HG03442 (cell line): ENCODE measurements at regions not wholly inside any gene's neighbourhood (a gene's known extent, or its start where the extent isn't known, plus 50 kb on each side); places are given as distances from the start of the nearest gene placed in this dataset.
"Not testable (repeated sequence)": the region's sequence is repeated elsewhere in the genome, so short reads cannot be mapped to it uniquely, and the experiment has no call there.

Experiments
- ATAC-seq: cut with Tn5 transposase; IDR thresholded peaks from one replicate; pipeline ENCODE4 v1.9.1; 2021; ENCODE audit warnings: mild to moderate bottlenecking, moderate library complexity; ENCODE audit not compliant: unreplicated experiment

DNA sequence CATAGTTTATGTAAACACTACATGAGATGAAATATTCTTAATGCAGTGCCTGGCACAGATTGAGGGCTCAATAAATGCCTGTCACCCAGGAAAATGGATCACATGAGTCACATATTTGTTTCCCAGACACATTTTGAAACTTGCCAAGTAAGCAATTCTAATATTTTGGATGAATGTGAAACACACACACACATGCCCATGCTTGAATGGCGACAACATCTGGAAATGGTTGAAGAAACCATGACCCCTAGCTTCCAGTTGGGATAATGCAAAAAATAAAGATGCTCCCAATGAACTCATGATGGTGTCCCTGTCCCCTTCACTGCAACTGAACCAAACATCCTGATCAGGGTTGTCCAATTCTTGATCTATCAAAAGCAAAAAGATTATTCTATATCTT, 797.3 kb downstream of the XPNPEP1 start:
- no peak for ATAC-seq

DNA sequence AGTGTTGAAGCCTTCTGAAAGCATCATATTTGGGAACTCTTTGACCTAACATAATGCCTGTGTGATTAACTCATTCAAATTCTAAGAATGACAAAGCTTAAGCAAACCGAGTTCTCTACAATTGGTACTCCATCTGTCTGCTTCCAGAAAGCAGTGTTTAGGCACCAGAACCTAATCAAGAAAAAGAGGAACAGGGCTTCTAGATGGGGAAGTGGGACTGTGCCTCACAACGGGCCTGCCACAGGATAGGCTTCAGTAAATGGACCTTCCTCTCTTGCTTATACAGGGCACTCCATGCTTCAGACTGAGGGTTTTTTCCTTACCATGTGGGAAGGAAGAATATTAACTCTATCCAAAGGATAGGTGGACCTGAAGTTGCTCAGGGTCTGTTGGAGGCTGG, 808.1 kb downstream of the XPNPEP1 start:
- no peak for ATAC-seq

- ATAC-seq, result no peak
Observed at GRCh38 chr10:109114579-109114978, 808.7 kb downstream of the XPNPEP1 start.

- ATAC-seq, result no peak
Observed at GRCh38 chr10:109106604-109107003, 816.7 kb downstream of the XPNPEP1 start.

GRCh38 chr10:109105725-109106124, 817.6 kb downstream of the XPNPEP1 start:
- ATAC-seq, result no peak

DNA sequence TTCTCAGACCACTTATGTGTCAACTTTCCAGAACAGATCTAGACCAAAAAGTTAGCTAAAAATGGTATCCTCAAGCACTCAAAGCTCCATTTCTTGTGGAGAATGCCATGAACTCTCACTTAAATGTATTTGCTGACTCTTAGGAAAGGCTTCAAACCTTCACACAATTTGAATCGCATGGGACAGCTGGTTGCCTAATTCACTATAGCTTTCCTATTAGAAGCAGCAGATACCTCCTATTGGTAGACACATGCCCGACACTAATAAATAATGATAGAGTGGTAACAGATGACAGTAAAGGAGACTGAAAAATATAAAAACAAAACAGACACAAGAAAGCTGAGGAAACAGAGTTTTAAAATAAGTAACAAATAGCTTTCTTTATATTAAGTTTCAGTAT, 818.5 kb downstream of the XPNPEP1 start:
- ATAC-seq, result no peak

- ATAC-seq, result no peak
Observed at GRCh38 chr10:109103278-109103677, 820.0 kb downstream of the XPNPEP1 start.

DNA sequence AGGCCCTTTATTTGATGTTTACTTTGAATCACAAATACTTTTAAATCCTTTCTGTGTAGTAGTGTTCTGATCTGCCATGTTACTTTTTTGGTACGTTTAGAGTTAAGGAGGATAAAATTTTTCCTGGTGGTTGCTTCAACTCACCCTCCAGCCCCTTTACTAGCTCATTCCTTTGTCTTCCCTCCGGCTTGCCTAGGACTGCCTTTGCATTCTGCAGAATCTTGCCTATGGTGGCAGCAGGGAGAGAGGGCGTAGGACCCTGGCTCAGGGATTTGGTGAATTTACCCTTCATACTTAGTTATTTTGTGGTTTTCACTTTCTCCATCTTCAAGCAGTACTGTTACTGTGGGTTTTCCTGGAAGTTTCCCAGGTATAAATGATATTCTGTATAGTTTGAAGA, 833.5 kb downstream of the XPNPEP1 start:
- ATAC-seq, result no peak

DNA sequence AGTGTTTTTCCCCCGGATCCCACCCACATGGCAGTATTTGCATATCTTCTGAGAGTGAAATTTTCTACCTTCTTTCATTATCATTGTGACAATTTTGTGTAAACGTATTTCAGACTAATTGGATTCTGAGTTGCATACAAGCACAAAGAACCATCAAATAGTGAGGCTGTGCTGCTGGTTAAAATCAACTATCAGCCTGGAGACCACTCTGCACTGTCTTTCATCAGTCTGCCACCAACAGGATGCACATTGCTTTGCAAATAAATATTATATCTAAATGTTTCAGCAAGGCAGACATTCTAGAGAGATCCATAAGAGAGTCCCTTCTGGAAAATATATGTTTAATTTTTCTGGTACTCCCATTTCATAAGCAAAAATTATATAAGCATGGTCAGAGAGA, 851.8 kb downstream of the XPNPEP1 start:
- no peak for ATAC-seq

DNA sequence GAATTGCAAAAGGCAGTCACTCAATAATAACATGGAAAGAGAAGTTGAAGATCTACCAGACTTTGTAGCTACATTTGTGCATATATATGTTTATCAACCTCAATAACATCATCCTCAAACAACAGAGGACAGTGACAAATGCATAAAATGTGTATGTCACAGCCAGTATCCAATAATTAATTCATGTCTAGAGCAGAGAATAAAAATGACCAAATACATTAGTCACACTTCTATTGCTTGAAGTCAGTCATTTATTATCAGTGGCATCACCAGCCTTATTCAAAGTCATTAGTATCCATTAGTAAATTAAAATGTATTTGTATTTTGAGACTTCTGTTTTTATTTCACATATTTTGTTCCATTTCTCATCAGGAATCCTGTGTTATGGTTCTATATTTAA, 852.8 kb downstream of the XPNPEP1 start:
- no peak for ATAC-seq

- ATAC-seq, result no peak
Observed at GRCh38 chr10:109067031-109067430, 856.3 kb downstream of the XPNPEP1 start.

DNA sequence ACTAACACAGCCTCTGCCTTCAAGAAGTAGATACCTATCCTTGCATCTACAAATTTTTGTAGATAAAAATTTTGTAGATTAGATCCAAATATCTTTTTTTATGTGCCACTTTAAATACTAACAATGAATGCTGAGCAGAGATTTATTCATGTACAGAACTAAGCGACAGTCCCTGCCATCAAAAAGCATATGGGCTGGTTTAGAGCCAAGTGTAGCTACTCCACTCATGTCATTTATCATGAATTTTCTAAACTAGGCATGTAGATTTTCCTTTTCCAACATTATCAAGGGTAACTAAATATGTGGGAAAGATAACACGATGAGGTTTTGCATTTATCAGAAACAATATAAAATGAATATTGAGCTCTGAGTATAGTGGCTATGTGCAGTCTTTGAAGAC, 857.5 kb downstream of the XPNPEP1 start:
- no peak for ATAC-seq

- ATAC-seq, result peak; percentile 83
Observed at GRCh38 chr10:109062371-109062770, 860.9 kb downstream of the XPNPEP1 start.

DNA sequence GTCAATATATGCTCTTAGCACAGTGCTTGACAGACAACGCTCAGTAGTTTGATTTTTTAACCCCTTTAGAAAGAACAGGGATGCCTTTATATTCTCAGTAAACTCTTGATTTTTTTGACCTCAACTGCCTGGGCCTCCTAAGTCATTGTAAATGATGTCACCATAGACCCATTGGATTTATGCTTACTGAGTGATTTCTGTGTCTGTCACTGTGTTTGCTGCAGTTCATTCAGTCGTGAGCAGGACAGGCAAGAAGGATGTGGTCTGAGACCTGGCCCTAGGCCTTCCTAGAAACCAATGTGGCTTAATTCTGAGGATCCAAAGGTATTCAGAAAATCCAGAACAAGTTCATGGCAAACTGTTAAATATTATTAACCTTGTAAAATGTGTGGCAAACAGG, 868.1 kb downstream of the XPNPEP1 start:
- no peak for ATAC-seq

DNA sequence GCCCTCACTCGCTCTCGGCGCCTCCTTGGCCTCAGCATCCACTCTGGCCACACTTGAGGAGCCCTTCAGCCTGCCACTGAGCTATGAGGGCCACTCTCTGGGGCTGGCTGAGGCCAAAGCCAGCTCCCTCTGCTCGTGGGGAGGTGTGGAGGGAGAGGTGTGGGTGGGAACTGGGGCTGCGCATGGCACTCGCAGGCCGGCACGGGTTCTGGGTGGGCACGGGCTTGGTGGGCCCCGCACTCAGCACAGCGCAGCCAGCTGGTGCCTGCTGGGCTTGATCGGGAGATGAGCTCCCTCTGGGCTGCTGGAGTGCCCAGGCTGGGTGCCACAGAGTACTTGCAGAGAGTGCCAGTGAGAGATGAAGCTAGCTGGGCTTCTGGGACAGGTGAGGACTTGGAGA, 875.5 kb downstream of the XPNPEP1 start:
- no peak for ATAC-seq

- not testable (repeated sequence) for ATAC-seq
Observed at GRCh38 chr10:109046427-109046826, 876.9 kb downstream of the XPNPEP1 start.

DNA sequence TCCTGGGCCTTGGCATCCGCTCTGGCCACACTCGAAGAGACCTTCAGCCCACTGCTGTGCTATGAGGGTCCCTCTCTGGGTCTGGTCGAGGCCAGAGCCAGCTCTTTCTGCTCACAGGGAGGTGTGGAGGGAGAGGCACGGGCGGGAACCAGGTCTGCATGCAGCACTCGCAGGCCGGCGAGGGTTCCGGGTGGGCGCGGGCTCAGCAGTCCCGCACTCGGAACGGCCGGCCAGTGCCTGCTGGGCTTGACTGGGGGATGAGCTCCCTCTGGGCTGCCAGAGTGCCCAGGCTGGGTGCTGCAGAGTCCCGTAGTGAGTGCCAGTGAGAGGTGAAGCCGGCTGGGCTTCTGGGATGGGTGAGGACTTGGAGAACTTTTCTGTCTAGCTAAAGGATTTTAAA, 882.7 kb downstream of the XPNPEP1 start:
- no peak for ATAC-seq

DNA sequence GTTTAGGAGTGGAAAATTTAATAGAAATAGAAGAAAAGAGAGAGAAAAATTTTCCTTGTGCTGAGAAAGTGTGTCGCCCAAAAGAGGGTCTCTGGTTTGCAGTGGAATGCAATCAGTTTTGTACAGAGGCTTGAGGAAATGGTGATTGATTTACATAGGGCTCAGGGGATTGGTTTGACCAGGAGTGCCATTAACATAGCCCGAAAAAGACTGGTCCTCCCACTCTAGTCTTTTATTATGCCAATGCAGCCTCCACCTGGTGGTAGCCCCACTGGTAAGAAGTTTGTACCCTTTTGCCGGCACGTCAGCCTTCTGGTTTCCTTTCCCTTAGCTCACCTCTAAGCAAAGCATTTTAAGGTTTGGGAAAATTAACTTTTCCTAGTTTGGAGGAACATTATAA, 885.3 kb downstream of the XPNPEP1 start:
- ATAC-seq, result no peak

DNA sequence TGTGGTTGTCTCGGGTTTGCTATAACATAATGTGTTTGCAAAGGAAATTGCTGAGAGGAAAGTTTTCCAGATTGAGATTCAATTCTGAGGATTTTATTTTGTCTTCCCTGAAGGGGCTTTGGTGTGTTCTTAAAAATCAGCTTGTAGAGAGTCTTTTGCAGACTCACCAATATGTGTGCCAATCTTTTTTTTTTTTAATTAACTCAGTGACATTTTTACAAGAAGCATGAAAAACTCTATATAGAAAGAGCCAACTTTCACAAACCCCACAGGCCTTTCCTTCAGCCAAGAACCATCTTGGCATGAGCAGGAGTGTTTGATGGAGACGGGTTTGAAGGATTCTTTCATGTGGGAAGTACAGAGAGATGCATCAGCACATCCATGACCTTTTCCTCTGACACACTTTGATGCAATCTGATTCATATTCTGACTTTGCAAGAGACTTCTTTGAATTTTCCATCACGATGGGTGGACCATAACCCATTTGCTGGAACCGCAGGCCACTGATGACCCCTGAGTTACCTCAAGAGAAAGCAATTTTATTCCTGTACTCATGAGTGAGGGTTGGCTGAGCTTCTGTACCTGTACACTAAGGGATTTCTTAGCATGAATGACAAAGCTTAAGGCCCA, 892.6 kb downstream of the XPNPEP1 start:
- no peak for ATAC-seq

DNA sequence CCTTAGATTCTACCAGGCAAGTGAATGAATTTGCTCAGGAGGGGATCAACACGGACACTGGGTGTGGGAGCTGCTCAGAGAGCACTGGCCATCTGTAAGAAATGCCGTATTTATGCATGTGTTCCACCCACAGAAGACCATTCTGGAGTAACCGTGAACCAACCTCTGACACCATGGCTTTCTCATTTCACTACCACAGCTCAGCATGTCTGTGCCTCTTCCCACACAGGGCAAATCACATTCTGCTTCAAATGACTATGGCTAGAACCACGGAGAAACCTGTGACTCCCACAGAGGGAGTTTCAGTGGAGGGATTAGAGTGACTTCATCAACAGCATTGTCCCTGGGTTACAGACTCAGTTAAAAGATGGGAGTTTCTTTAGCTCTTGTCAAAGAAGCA, 893.4 kb downstream of the XPNPEP1 start:
- ATAC-seq, result peak; percentile 57

DNA sequence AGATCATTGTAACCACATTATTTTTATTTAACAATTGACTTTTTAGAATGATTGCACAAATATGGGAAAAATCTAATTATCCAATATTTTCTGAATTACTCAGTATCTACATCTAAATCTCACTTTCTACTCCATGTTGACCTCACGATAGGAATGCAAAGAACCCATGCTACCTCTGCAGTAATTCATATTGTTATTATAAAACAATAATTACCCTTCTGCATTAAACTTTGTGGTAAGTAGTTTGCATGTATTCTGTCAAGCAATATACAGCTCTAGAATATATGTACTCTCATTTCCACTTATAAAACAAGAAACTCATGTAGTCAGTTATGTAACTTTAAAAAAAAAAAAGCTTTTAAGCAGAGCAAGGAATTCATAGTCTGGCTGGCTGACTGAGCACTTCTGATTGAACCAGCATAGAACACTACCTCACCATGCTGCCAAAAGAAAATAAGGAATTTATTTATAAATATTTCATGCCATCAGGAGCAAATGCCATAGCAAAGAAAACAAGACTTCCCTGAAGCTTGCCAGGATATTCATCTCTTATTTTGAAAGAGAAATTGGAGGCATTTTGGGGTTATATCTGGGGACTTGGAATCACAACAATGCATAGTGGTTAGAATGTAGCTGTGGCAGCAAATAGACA, 895.7 kb downstream of the XPNPEP1 start:
- no peak for ATAC-seq

DNA sequence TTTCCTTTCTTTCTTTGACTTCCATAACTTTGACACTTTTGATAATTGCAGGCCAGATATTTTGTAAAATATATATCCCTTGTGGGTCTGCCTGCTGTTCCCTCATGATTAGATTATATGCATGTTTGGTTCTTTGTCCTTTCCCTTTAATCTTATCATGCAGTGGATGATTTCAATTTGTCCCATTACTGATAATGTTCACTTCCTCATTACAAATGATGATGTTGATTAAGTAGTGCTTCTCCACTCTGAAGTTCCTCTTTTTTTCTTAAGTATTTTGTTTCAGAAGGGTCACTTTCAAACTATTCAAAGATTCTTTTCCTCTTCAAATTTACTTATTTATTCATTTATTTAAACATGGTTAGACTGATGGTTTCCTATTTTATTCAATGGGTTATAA, 898.1 kb downstream of the XPNPEP1 start:
- ATAC-seq, result no peak
